ENCODE measurements at regions not wholly inside any gene's neighbourhood (a gene's known extent, or its start where the extent isn't known, plus 50 kb on each side); places are given as distances from the start of the nearest gene placed in this dataset.

- DNase-seq (ENCODE audit: low read depth in 1 of 2, low spot score in 1 of 2), result no peak
- in situ Hi-C loops (cut with HindIII; ENCODE audit: low pct_unique_long_range_greater_than_20kb, low sequenced_read_pairs), result no loop called here
- no peak for TF ChIP-seq JUND (IDR thresholded peaks at IDR 0.05; ENCODE audit: low read depth)
Measured at GRCh38 chr22:48147831-48148230, 1385.4 kb downstream of the TBC1D22A start.

- TF ChIP-seq JUND (IDR thresholded peaks at IDR 0.05; ENCODE audit: low read depth), result no peak
- DNase-seq (ENCODE audit: low read depth in 1 of 2, low spot score in 1 of 2), result no peak
- in situ Hi-C loops (cut with HindIII; ENCODE audit: low pct_unique_long_range_greater_than_20kb, low sequenced_read_pairs), result no loop called here
Measured at GRCh38 chr22:48147404-48147803, 1385.0 kb downstream of the TBC1D22A start.

DNA sequence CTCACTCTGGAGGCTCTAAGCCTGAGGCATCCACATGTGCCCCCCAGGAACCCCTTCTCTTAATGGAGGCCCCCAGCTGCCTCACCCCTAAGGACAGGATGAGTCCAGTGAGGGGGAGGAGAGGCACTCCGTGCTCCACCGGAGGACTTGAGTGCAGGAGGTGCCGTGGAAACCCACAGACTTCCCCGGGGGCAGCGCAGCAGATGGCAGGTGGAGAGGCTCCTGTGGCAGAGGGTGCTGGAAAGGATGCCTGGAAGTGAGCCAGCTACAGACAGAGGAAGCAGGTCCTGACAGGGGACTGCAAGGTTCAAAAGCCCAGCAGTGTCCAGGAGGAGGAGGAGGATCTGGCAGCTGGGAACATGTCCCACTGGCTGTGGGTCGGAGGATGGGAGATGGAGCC lies 1384.0 kb downstream of the TBC1D22A start:
- no peak for DNase-seq (ENCODE audit: low read depth in 1 of 2, low spot score in 1 of 2)
- in situ Hi-C loops (cut with HindIII; ENCODE audit: low pct_unique_long_range_greater_than_20kb, low sequenced_read_pairs), result no loop called here
- no peak for TF ChIP-seq JUND (IDR thresholded peaks at IDR 0.05; ENCODE audit: low read depth)

- in situ Hi-C loops (cut with HindIII; ENCODE audit: low pct_unique_long_range_greater_than_20kb, low sequenced_read_pairs), result no loop called here
- no peak for TF ChIP-seq JUND (IDR thresholded peaks at IDR 0.05; ENCODE audit: low read depth)
- DNase-seq (ENCODE audit: low read depth in 1 of 2, low spot score in 1 of 2), result no peak
Measured at GRCh38 chr22:48145738-48146137, 1383.3 kb downstream of the TBC1D22A start.

GRCh38 chr22:48144318-48144717 lies 1381.9 kb downstream of the TBC1D22A start:
- in situ Hi-C loops (cut with HindIII; ENCODE audit: low pct_unique_long_range_greater_than_20kb, low sequenced_read_pairs), result no loop called here

DNA sequence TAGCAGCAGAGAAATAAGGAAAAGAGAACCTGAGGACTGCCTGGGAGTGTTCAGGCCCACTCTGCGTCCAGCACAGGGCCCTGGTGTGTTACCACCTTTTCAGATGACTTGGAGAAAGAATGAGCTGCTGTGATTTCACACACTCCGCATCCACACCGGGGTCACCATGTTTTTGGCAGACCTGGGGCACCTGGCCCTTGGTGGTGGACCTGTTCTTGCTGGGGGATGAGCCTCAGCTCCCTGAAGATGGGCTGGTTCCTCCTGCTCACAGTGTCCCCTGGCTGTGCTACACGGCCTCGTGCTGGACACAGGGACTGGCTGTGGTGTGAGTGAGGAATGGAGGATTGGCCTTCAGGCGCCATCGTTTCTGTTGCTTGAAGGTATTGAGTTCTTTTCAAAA lies 1381.4 kb downstream of the TBC1D22A start:
- TF ChIP-seq JUND (IDR thresholded peaks at IDR 0.05; ENCODE audit: low read depth), result no peak
- in situ Hi-C loops (cut with HindIII; ENCODE audit: low pct_unique_long_range_greater_than_20kb, low sequenced_read_pairs), result no loop called here
- DNase-seq (ENCODE audit: low read depth in 1 of 2, low spot score in 1 of 2), result no peak

More at GRCh38 chr22:48144318-48144717, 1381.9 kb downstream of the TBC1D22A start:
- no peak for TF ChIP-seq JUND (IDR thresholded peaks at IDR 0.05; ENCODE audit: low read depth)
- no peak for DNase-seq (ENCODE audit: low read depth in 1 of 2, low spot score in 1 of 2)

DNA sequence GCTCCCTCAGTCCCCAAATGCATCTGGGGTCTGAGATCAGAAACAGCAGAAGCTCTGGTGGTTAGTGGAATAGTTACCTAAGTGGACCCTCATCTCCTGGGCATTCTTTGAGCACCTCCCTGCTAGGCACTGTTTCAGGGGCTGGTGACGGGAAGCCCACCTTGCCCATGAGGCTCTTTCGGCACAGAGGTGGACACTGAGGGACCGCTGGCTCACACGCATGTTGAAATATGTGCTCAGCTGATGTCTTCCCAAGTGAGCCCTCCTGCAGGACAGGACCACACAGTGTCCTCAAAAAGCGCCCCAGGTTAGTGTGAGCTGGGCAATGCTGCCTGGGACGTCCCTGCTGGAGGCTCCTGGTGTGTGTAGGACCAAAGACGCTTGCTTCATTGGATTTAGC lies 1379.9 kb downstream of the TBC1D22A start:
- DNase-seq (ENCODE audit: low read depth in 1 of 2, low spot score in 1 of 2), result no peak
- in situ Hi-C loops (cut with HindIII; ENCODE audit: low pct_unique_long_range_greater_than_20kb, low sequenced_read_pairs), result no loop called here
- TF ChIP-seq JUND (IDR thresholded peaks at IDR 0.05; ENCODE audit: low read depth), result no peak

DNA sequence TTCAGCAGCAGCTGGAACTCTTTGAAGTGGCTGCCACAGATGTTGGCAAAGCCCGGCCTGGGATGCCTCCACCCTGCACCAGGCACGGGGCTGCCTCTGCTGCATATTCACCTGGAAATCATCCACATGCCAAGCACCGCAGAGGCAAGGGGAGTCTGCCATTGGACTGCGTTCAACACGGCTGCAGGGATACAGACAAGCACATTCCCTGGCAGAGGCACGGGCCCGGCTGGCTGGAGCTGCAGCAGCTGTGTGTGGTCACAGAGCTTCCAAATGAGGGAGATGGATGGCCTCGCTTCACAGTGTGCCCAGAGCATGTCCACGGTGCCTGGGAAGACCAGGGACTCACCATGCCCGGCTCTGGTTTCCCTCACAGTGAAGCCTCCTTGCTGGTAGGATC lies 1378.9 kb downstream of the TBC1D22A start:
- DNase-seq (ENCODE audit: low read depth in 1 of 2, low spot score in 1 of 2), result no peak
- no peak for TF ChIP-seq JUND (IDR thresholded peaks at IDR 0.05; ENCODE audit: low read depth)
- in situ Hi-C loops (cut with HindIII; ENCODE audit: low pct_unique_long_range_greater_than_20kb, low sequenced_read_pairs), result no loop called here

DNA sequence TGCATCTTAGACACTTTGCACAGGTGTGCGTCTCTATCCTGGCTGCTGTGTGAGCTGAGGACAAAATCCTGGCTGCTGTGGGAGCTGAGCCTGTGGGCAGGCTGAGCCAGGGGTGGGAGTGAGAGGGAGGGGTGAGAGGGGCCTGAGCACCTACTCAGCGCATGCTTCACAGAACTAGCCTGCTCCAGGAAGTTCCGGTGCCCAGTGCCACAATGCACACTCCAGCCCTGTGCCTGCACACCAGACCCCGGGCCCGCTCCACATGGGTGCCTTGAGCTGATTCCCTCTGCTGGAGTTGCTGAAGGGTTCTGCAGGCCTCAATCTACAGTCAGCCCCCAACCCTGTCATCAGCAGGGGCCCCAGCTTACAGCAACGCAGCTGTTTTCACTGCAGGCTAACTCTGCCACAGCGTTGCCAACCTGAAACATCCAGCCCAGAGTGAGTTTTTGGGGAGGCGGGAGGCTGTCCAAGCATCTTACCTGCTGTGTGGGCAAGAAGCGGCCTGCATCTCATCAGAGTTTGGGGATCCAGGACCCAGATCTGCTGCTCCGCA lies 1377.9 kb downstream of the TBC1D22A start:
- in situ Hi-C loops (cut with HindIII; ENCODE audit: low pct_unique_long_range_greater_than_20kb, low sequenced_read_pairs), result no loop called here

DNA sequence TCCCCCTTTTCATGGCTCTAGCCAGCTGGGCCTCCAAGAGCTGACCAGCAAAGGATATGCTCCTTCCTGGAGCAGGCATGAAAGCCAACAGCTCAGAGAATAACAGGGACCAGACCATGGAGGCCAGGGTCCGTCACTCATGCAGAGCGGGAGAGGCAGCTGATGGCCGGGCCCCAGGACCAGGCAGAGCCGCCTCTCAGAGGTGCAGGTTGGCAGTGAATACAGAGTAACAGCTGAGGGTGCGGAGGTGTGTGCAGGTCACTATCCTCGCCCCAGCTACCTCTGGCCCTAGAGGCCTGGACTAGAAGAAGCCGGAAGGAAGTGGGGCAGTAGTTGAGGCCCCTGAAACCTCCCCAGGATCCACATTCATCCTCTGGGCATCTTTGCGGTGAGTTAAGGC lies 1377.3 kb downstream of the TBC1D22A start:
- no peak for TF ChIP-seq JUND (IDR thresholded peaks at IDR 0.05; ENCODE audit: low read depth)
- in situ Hi-C loops (cut with HindIII; ENCODE audit: low pct_unique_long_range_greater_than_20kb, low sequenced_read_pairs), result no loop called here
- DNase-seq (ENCODE audit: low read depth in 1 of 2, low spot score in 1 of 2), result no peak

More for the DNA sequence above, 1377.9 kb downstream of the TBC1D22A start:
- no peak for TF ChIP-seq JUND (IDR thresholded peaks at IDR 0.05; ENCODE audit: low read depth)
- no peak for DNase-seq (ENCODE audit: low read depth in 1 of 2, low spot score in 1 of 2)

DNA sequence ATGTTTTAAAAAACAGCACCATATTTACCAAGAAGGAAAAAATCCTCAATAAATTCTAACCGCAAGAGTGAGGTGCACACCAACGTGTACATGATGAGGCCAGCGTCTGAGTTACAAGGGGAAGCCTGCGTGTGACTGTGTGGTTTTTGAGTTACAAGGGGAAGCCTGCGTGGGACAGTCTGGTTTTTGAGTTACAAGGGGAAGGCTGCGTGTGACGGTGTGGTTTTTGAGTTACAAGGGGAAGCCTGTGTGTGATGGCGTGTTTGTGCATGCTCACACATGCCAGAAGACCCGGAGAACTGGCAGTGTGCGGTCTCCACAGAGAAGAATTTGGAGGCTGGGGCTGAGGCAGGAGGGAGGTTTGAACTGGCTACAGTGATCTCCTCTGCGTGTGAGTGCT lies 1376.4 kb downstream of the TBC1D22A start:
- no peak for TF ChIP-seq JUND (IDR thresholded peaks at IDR 0.05; ENCODE audit: low read depth)
- no peak for DNase-seq (ENCODE audit: low read depth in 1 of 2, low spot score in 1 of 2)
- in situ Hi-C loops (cut with HindIII; ENCODE audit: low pct_unique_long_range_greater_than_20kb, low sequenced_read_pairs), result no loop called here

- in situ Hi-C loops (cut with HindIII; ENCODE audit: low pct_unique_long_range_greater_than_20kb, low sequenced_read_pairs), result no loop called here
- TF ChIP-seq JUND (IDR thresholded peaks at IDR 0.05; ENCODE audit: low read depth), result no peak
- DNase-seq (ENCODE audit: low read depth in 1 of 2, low spot score in 1 of 2), result no peak
Measured at GRCh38 chr22:48138427-48138826, 1376.0 kb downstream of the TBC1D22A start.

- DNase-seq (ENCODE audit: low read depth in 1 of 2, low spot score in 1 of 2), result no peak
- no peak for TF ChIP-seq JUND (IDR thresholded peaks at IDR 0.05; ENCODE audit: low read depth)
- in situ Hi-C loops (cut with HindIII; ENCODE audit: low pct_unique_long_range_greater_than_20kb, low sequenced_read_pairs), result no loop called here
Measured at GRCh38 chr22:48137640-48138039, 1375.2 kb downstream of the TBC1D22A start.

GRCh38 chr22:48135592-48135991 lies 1373.1 kb downstream of the TBC1D22A start:
- no peak for DNase-seq (ENCODE audit: low read depth in 1 of 2, low spot score in 1 of 2)
- no peak for TF ChIP-seq JUND (IDR thresholded peaks at IDR 0.05; ENCODE audit: low read depth)
- in situ Hi-C loops (cut with HindIII; ENCODE audit: low pct_unique_long_range_greater_than_20kb, low sequenced_read_pairs), result no loop called here
